OCI-LY7 (cell line): ENCODE measurements at regions not wholly inside any gene's neighbourhood (a gene's known extent, or its start where the extent isn't known, plus 50 kb on each side); places are given as distances from the start of the nearest gene placed in this dataset.

Experiments
- EZH2phosphoT487 ChIP-seq: fragments of 200-600 bp; sonication (generic); IDR thresholded peaks from 2 replicates; pipeline ENCODE4 v1.6.1; 2018; ENCODE audit warnings: low read depth, borderline replicate concordance, mild to moderate bottlenecking, mixed run types, antibody characterized with exemption, low read length, moderate library complexity, mixed read lengths
- TF ChIP-seq, protein P1 (sequence below): fragments of 200-600 bp; sonication (generic); conservative IDR thresholded peaks from 2 replicates; pipeline ENCODE4 v1.5.1; 2014; ENCODE audit warnings: mild to moderate bottlenecking, antibody characterized with exemption, low read length, moderate library complexity, mixed read lengths

DNA sequence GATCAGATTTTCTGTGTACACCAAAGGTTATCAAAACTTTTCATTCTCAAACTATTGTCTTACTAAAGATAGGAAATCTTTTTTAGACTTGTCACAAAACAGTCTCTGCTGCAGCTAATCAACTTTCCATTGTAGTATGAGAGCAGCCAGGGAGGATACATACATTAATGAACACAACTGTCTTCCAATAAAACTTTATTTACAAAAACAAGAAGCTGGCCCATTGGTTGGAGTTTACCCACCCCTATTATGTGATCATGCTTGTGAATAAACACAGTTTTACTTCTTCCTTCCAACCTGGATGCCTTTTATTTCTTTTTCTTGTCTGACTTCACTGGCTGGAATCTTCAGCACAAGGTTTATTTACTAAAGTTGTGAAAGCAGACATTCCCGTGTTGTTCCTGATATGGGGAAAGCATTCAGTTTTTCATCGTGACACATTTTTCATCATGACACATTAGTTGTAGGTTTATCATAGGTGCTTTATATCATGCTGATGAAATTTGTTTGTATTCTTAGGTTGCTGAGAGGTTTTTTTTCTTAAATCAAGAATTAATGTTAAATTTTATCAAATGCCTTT lies 98.5 kb upstream of the CDK13 start:
- TF ChIP-seq, protein P1, sequence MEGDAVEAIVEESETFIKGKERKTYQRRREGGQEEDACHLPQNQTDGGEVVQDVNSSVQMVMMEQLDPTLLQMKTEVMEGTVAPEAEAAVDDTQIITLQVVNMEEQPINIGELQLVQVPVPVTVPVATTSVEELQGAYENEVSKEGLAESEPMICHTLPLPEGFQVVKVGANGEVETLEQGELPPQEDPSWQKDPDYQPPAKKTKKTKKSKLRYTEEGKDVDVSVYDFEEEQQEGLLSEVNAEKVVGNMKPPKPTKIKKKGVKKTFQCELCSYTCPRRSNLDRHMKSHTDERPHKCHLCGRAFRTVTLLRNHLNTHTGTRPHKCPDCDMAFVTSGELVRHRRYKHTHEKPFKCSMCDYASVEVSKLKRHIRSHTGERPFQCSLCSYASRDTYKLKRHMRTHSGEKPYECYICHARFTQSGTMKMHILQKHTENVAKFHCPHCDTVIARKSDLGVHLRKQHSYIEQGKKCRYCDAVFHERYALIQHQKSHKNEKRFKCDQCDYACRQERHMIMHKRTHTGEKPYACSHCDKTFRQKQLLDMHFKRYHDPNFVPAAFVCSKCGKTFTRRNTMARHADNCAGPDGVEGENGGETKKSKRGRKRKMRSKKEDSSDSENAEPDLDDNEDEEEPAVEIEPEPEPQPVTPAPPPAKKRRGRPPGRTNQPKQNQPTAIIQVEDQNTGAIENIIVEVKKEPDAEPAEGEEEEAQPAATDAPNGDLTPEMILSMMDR = no peak
- TF ChIP-seq EZH2phosphoT487 = no peak
